ENCODE measurements at regions not wholly inside any gene's neighbourhood (a gene's known extent, or its start where the extent isn't known, plus 50 kb on each side); places are given as distances from the start of the nearest gene placed in this dataset.

- intact Hi-C loops (cut with DNase I; ENCODE audit: low total_unique reads), result loop anchor here (5.0 kb wide), 2 partner anchors 48 to 268 kb away; no protein-coding TSS in a partner anchor
- peak in 1 of 2 donors; percentile 57 for DNase-seq
Observed at GRCh38 chr15:31485431-31485830, 158.8 kb downstream of the KLF13 start.

GRCh38 chr15:31485911-31486461, 159.4 kb downstream of the KLF13 start:
- H3K27me3 ChIP-seq, result peaks cover 0 to 19% of the 10 kb centered on the region in 2 donors
- no peaks in the 10 kb centered on the region for H3K36me3 ChIP-seq
- TF ChIP-seq CTCF (IDR thresholded peaks at IDR 0.05), result no peak
- no peaks in the 10 kb centered on the region for H3K9me3 ChIP-seq
- H3K4me1 ChIP-seq, result peaks cover 0 to 29% (median 26%) of the 10 kb centered on the region in 4 donors
- H3K4me3 ChIP-seq, result no peak overlapping the region
- H3K27ac ChIP-seq, result no peak overlapping the region
- peak in 1 of 2 donors; percentile 57 for DNase-seq
- intact Hi-C loops (cut with DNase I; ENCODE audit: low total_unique reads), result loop anchor here (5.0 kb wide), 2 partner anchors 49 to 269 kb away; no protein-coding TSS in a partner anchor

More at GRCh38 chr15:31485431-31485830, 158.8 kb downstream of the KLF13 start:
- peaks cover 0 to 23% of the 10 kb centered on the region in 2 donors for H3K27me3 ChIP-seq
- H3K4me3 ChIP-seq, result no peak overlapping the region
- no peak for TF ChIP-seq CTCF (IDR thresholded peaks at IDR 0.05)
- H3K4me1 ChIP-seq, result peaks cover 0 to 29% (median 26%) of the 10 kb centered on the region in 4 donors
- H3K9me3 ChIP-seq, result no peaks in the 10 kb centered on the region
- H3K36me3 ChIP-seq, result no peaks in the 10 kb centered on the region
- no peak overlapping the region for H3K27ac ChIP-seq

GRCh38 chr15:31486506-31486905, 159.9 kb downstream of the KLF13 start:
- Histone ChIP-seq H3K4me1 (peaks cover 0 to 29% (median 26%) of the 10 kb centered on the region in 4 donors), H3K4me3 (no peak overlapping the region), H3K9me3 (no peaks in the 10 kb centered on the region), H3K27ac (no peak overlapping the region), H3K36me3 (no peaks in the 10 kb centered on the region), H3K27me3 (peaks cover 0 to 19% of the 10 kb centered on the region in 2 donors)
- TF ChIP-seq CTCF (IDR thresholded peaks at IDR 0.05), result no peak
- intact Hi-C loops (cut with DNase I; ENCODE audit: low total_unique reads), result loop anchor here (5.0 kb wide), 2 partner anchors 49 to 269 kb away; no protein-coding TSS in a partner anchor
- DNase-seq, result peak in 1 of 2 donors; percentile 52

- H3K4me1 ChIP-seq, result peaks cover 0 to 29% (median 26%) of the 10 kb centered on the region in 4 donors
- DNase-seq, result no peak
- peaks cover 0 to 2% (median 0%) of the 10 kb centered on the region in 3 donors for H3K9me3 ChIP-seq
- no peak overlapping the region for H3K4me3 ChIP-seq
- H3K36me3 ChIP-seq, result no peaks in the 10 kb centered on the region
- H3K27ac ChIP-seq, result peak overlapping the region; percentile 61 to 72
- peaks cover 0 to 14% of the 10 kb centered on the region in 2 donors for H3K27me3 ChIP-seq
- no peak for TF ChIP-seq CTCF (IDR thresholded peaks at IDR 0.05)
- intact Hi-C loops (cut with DNase I; ENCODE audit: low total_unique reads), result loop anchor here (5.0 kb wide), 2 partner anchors 50 to 270 kb away; no protein-coding TSS in a partner anchor
Observed at GRCh38 chr15:31486906-31487695, 160.5 kb downstream of the KLF13 start.

GRCh38 chr15:31487811-31488436, 161.3 kb downstream of the KLF13 start:
- no peak for DNase-seq
- intact Hi-C loops (cut with DNase I; ENCODE audit: low total_unique reads), result loop anchor here (1.0 to 5.0 kb wide), 4 partner anchors 51 to 271 kb away; no protein-coding TSS in a partner anchor
- peaks cover 0 to 6% of the 10 kb centered on the region in 2 donors for H3K27me3 ChIP-seq
- no peak for TF ChIP-seq CTCF (IDR thresholded peaks at IDR 0.05)
- H3K4me1 ChIP-seq, result peaks cover 0 to 29% (median 26%) of the 10 kb centered on the region in 4 donors
- no peaks in the 10 kb centered on the region for H3K36me3 ChIP-seq
- peak overlapping the region; percentile 61 to 72 for H3K27ac ChIP-seq
- peaks cover 0 to 3% (median 0%) of the 10 kb centered on the region in 3 donors for H3K9me3 ChIP-seq
- no peak overlapping the region for H3K4me3 ChIP-seq

All from tibial artery (tissue), 4 donors.